DND-41 (cell line): ENCODE measurements at regions not wholly inside any gene's neighbourhood (a gene's known extent, or its start where the extent isn't known, plus 50 kb on each side); places are given as distances from the start of the nearest gene placed in this dataset.

ENCODE experiments used
- ATAC-seq: fragments of 200-7000 bp; cut with Tn5 transposase; 3 replicates; pipeline ENCODE4 v1.9.1; 2021; ENCODE audit warnings: low read depth; ENCODE audit not compliant: insufficient read depth
- DNase-seq: peaks from one replicate; pipeline ENCODE4 v3.0.0-alpha.2; 2020
- H2AFZ ChIP-seq: 2 replicates; pipeline ENCODE4 v1.6.0; 2012; ENCODE audit warnings: low read depth, low read length
- H3K27ac ChIP-seq: 2 replicates; pipeline ENCODE4 v1.5.1; 2012; ENCODE audit warnings: low read length, inconsistent platforms
- H3K27me3 ChIP-seq: fragments of 200-600 bp; sonication (generic); 2 replicates; pipeline ENCODE4 v1.6.0; 2012; ENCODE audit warnings: low read length, mild to moderate bottlenecking, inconsistent platforms; ENCODE audit not compliant: insufficient read depth, poor library complexity
- H3K36me3 ChIP-seq: 2 replicates; pipeline ENCODE4 v1.5.1; 2012; ENCODE audit warnings: low read length, inconsistent platforms; ENCODE audit not compliant: insufficient read depth
- H3K4me1 ChIP-seq: 2 replicates; pipeline ENCODE4 v1.5.1; 2012; ENCODE audit warnings: mild to moderate bottlenecking, low read length; ENCODE audit not compliant: insufficient read depth
- H3K4me2 ChIP-seq: 2 replicates; pipeline ENCODE4 v1.6.0; 2012; ENCODE audit warnings: mild to moderate bottlenecking, moderate library complexity, low read length, inconsistent platforms; ENCODE audit not compliant: insufficient read depth
- H3K4me3 ChIP-seq, 2 experiments: fragments of 200-600 bp in 1 of 2; shearing (Covaris generic) in 1 of 2; 2 replicates each; pipeline ENCODE4 v1.5.1; 2012 to 2016; ENCODE audit warnings: inconsistent platforms in 2 of 2, low read length in 2 of 2, mild to moderate bottlenecking in 2 of 2, low read depth in 1 of 2, moderate library complexity in 1 of 2
- H3K79me2 ChIP-seq: 2 replicates; pipeline ENCODE4 v1.6.0; 2012; ENCODE audit warnings: low read length, inconsistent platforms; ENCODE audit not compliant: insufficient read depth
- H3K9ac ChIP-seq: 2 replicates; pipeline ENCODE4 v1.6.0; 2012; ENCODE audit warnings: low read depth, mild to moderate bottlenecking, inconsistent platforms, low read length, moderate library complexity
- H3K9me3 ChIP-seq: 2 replicates; pipeline ENCODE4 v1.5.1; 2012; ENCODE audit warnings: low read length, moderate library complexity, mild to moderate bottlenecking, inconsistent platforms; ENCODE audit not compliant: insufficient read depth, severe bottlenecking
- H4K20me1 ChIP-seq: 2 replicates; pipeline ENCODE4 v1.6.0; 2012; ENCODE audit warnings: low read length; ENCODE audit not compliant: insufficient read depth
- CTCF ChIP-seq: IDR thresholded peaks from 2 replicates; pipeline ENCODE4 v1.5.1; 2012; ENCODE audit warnings: borderline replicate concordance, low read length, moderate library complexity, mild to moderate bottlenecking; ENCODE audit not compliant: poor library complexity, severe bottlenecking; ENCODE audit errors: extremely low read depth
- EZH2 ChIP-seq: IDR thresholded peaks from 3 replicates; pipeline ENCODE4 v1.6.1; 2012; ENCODE audit warnings: borderline replicate concordance, low read depth, mild to moderate bottlenecking, moderate library complexity, low read length, inconsistent platforms; ENCODE audit not compliant: severe bottlenecking

GRCh38 chr2:160917850-160918249 is 242.4 kb upstream of the TANK start:
- H3K4me2 ChIP-seq: no peak overlapping the region
- DNase-seq (no peak), ATAC-seq (no peak)
- no peak for TF ChIP-seq EZH2
- TF ChIP-seq CTCF: no peak
- no peaks in the 10 kb centered on the region for H3K36me3 ChIP-seq
- no peak overlapping the region for H3K9ac ChIP-seq
- no peaks in the 10 kb centered on the region for H3K9me3 ChIP-seq
- H3K4me3 ChIP-seq: no peak overlapping the region
- H3K27me3 ChIP-seq: no peaks in the 10 kb centered on the region
- no peak overlapping the region for H3K27ac ChIP-seq
- no peaks in the 10 kb centered on the region for H4K20me1 ChIP-seq
- no peaks in the 10 kb centered on the region for H3K4me1 ChIP-seq
- no peaks in the 10 kb centered on the region for H3K79me2 ChIP-seq
- H2AFZ ChIP-seq: no peak overlapping the region

- ATAC-seq: no peak
- Histone ChIP-seq H2AFZ (no peak overlapping the region), H3K27me3 (no peaks in the 10 kb centered on the region), H3K27ac (no peak overlapping the region), H3K4me3 (no peak overlapping the region), H3K79me2 (no peaks in the 10 kb centered on the region), H3K36me3 (no peaks in the 10 kb centered on the region), H3K4me2 (no peak overlapping the region), H3K4me1 (no peaks in the 10 kb centered on the region), H3K9ac (no peak overlapping the region), H3K9me3 (no peaks in the 10 kb centered on the region), H4K20me1 (no peaks in the 10 kb centered on the region)
- DNase-seq: no peak
- no peak for TF ChIP-seq CTCF
- TF ChIP-seq EZH2: no peak
Observed at GRCh38 chr2:160918258-160918657, 242.0 kb upstream of the TANK start.

GRCh38 chr2:160918906-160919503 is 241.2 kb upstream of the TANK start:
- TF ChIP-seq EZH2: no peak
- peak; percentile 46 for TF ChIP-seq CTCF
- no peaks in the 10 kb centered on the region for H3K9me3 ChIP-seq
- ATAC-seq (no peak), DNase-seq (peak; percentile 10)
- no peak overlapping the region for H3K27ac ChIP-seq
- no peak overlapping the region for H3K9ac ChIP-seq
- no peaks in the 10 kb centered on the region for H3K36me3 ChIP-seq
- H3K4me1 ChIP-seq: no peaks in the 10 kb centered on the region
- H3K4me3 ChIP-seq: no peak overlapping the region
- no peaks in the 10 kb centered on the region for H3K79me2 ChIP-seq
- no peaks in the 10 kb centered on the region for H3K27me3 ChIP-seq
- no peaks in the 10 kb centered on the region for H4K20me1 ChIP-seq
- no peak overlapping the region for H3K4me2 ChIP-seq
- no peak overlapping the region for H2AFZ ChIP-seq
